BE2C (cell line): ENCODE measurements at regions not wholly inside any gene's neighbourhood (a gene's known extent, or its start where the extent isn't known, plus 50 kb on each side); places are given as distances from the start of the nearest gene placed in this dataset.
"Not testable (repeated sequence)": the region's sequence is repeated elsewhere in the genome, so short reads cannot be mapped to it uniquely, and the experiment has no call there.

Experiments used
- DNase-seq: peaks from one replicate; pipeline ENCODE4 v3.0.0-alpha.2; 2020
- H3K27me3 ChIP-seq: fragments of 250-450 bp; sonication (Bioruptor Pico); 2 replicates; pipeline ENCODE4 v1.5.1; 2020; ENCODE audit warnings: mild to moderate bottlenecking
- H3K36me3 ChIP-seq: fragments of 250-450 bp; sonication (Bioruptor Pico); 2 replicates; pipeline ENCODE4 v1.5.1; 2020; ENCODE audit warnings: mild to moderate bottlenecking
- H3K4me1 ChIP-seq: fragments of 250-450 bp; sonication (Bioruptor Pico); 2 replicates; pipeline ENCODE4 v1.5.1; 2020
- H3K4me3 ChIP-seq: 2 replicates; pipeline ENCODE4 v1.5.1; 2011; ENCODE audit warnings: low read depth, low read length
- H3K9me3 ChIP-seq: fragments of 250-450 bp; sonication (Bioruptor Pico); 2 replicates; pipeline ENCODE4 v1.5.1; 2020

DNA sequence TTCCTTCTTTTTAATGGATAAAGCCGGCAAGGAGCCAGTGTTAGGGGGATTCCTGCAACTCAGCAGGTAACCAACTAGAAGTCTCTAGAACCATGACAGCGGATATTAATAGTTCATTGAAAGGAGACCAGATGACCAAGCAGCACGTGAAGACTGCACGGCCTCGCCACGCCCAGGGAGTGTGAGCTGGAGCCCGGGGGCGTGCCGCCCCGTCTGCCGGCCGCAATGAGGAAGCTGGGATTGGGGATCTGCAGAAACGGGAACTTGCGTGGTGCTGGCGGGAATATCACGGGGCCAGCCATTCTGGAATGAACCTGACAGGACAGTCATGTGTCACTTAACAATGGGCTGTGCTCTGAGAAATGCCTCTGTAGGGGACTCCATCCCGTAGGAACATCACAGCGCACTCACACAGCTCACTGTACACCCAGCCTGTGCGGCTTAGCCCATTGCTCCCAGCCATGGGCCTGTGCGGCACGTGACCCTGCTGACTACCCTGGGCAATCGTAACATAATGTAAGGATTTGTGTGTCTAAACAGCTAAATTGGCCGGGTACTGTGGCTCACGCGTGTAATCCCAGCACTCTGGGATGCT lies 4092.8 kb upstream of the TPTE start:
- DNase-seq, H3K9me3 ChIP-seq, H3K36me3 ChIP-seq, H3K27me3 ChIP-seq, H3K4me1 ChIP-seq, H3K4me3 ChIP-seq: not testable (repeated sequence)

DNA sequence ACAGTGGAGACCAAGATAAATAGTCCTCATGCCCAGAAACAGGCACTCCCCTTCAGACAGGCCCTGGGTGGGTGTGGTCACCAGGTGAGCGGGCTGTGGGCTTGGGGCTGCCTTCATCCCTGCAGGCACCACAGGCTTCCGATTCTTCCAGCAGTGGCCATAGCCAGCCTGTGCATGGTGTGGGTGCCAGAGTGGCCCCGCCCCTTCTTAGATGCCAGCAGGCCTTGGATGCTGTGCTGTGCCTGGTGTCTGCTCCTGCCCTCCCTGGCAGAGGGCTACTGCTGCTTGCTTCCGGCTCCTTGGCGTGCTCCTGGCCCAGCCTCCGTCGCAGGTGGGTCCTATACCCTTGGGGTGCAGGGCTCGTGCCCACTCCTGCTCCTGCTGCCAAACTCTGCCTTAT lies 4091.5 kb upstream of the TPTE start:
- H3K36me3 ChIP-seq, H3K27me3 ChIP-seq, H3K4me1 ChIP-seq, H3K9me3 ChIP-seq, DNase-seq, H3K4me3 ChIP-seq: not testable (repeated sequence)

DNA sequence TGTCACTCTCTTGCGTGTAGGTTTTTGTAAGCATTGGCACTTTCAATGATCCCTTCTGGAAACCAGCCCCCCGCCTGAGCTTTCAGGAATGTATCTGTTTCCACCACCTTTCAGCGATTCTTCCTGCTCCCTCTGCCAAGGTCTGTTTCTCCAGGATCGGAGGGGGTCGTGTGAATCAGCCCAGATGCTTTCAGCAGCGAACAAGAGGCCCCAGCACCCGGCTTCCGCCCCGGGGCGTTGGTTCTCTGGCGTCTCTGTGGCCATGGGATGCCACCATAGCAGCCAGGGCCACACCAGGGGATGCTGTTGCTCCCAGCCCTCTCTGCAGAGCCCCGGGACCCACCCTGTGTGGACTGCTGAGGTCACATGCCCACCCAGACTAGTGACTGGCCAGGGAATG lies 4088.2 kb upstream of the TPTE start:
- not testable (repeated sequence) for DNase-seq, H3K27me3 ChIP-seq, H3K9me3 ChIP-seq, H3K4me1 ChIP-seq, H3K4me3 ChIP-seq, H3K36me3 ChIP-seq

DNA sequence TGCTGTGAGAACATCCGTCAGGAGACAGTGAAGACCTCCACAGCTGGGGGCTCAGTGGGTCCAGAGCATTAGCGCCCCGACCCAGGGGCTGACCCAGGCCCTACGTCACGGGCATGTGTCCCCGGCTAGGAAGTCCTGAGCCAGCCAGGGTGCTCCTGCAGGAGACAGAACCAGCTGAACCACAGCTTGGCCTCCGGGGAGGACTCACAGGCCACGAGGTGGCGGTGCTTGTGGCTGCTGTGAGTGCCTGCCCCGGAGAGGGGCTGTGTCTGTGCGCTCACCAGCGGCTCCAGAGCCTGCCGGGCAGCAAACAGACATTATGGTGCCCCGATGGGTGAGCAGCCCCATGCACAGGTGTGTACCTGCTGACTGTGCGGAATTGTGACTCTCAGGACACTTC lies 4085.2 kb upstream of the TPTE start:
- H3K36me3 ChIP-seq, H3K27me3 ChIP-seq, DNase-seq, H3K9me3 ChIP-seq, H3K4me3 ChIP-seq, H3K4me1 ChIP-seq: not testable (repeated sequence)

DNA sequence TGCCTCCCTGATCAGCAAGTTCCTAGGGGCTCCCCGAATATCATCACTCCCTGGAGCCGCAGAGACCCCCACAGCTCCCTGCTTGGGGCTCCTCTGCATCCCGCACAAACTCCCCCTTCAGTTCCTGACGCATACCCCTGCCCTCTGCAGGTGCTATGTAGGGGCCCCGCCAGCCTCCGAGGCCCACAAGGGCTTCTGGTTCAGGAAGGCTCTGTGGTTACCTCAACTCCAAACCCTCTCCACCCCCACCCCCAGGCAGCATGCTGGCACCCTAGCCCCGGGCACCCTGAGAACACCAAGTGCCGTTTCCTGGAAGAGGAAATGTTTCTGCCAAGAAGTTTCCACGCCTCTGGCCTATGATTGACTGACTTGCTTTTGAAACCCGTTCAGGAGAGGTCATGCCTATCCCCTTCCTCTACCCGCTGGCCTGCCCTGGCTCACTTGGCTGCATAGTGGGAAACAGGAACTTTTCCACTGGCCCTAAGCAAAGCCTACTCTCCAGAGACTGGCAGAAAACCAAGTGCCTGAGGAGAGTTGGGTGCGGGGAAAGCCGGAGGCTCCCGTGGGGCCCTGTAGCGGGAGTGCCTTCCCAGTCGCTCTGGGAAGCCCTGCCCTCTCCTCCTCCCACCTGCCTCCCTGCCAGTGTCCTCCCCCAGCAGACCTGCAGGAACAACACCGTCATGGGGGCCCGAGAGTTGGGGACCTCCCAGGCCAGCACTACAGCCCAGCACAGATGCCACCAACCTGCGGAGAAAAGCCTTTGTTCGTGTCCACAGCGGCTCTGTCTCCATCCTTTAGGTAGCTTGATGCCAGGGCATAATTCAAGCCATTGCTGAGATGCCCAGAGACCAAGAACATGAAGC lies 4084.2 kb upstream of the TPTE start:
- DNase-seq, result not testable (repeated sequence)

DNA sequence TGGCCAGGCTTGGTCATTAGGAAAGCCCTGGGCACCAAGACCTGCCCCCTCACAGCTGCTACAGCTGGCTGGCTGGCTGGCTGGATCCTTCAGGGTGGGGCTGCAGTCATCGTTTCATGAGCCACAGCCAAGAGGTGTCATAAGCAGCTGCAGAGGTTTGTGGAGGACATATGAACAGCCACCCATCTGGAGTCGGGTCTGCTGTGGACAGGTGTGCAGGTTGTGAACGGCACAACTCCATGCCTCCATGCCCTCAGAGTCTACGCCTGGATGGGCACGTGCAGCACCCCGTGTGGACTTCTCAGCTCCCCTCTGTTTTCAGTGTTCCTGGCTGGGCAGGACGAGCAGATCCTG lies 4083.6 kb upstream of the TPTE start:
- H3K27me3 ChIP-seq, DNase-seq, H3K4me3 ChIP-seq, H3K9me3 ChIP-seq, H3K4me1 ChIP-seq, H3K36me3 ChIP-seq: not testable (repeated sequence)

More for the DNA sequence above, 4084.2 kb upstream of the TPTE start:
- H3K9me3 ChIP-seq, H3K4me1 ChIP-seq, H3K4me3 ChIP-seq, H3K36me3 ChIP-seq, H3K27me3 ChIP-seq: not testable (repeated sequence)

DNA sequence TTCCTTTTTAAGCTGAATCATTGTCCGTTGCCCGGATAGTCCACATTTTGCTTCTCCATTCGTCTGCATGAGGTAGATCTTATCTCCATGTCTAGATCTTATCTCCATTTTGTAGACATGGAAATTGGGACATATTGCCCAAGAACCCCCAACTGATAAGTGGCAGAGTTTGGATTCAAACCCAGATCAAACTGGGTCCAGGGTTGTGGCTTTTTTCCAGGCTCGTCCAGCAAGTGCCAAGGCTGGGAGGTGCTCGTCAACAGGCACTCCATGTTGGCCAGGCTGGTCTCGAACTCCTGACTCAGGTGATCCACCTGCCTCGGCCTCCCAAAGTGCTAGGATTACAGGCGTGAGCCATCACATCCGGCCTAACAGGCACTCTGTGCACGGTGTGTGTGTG lies 4082.3 kb upstream of the TPTE start:
- H3K27me3 ChIP-seq, H3K9me3 ChIP-seq, H3K4me1 ChIP-seq, DNase-seq, H3K4me3 ChIP-seq, H3K36me3 ChIP-seq: not testable (repeated sequence)

DNA sequence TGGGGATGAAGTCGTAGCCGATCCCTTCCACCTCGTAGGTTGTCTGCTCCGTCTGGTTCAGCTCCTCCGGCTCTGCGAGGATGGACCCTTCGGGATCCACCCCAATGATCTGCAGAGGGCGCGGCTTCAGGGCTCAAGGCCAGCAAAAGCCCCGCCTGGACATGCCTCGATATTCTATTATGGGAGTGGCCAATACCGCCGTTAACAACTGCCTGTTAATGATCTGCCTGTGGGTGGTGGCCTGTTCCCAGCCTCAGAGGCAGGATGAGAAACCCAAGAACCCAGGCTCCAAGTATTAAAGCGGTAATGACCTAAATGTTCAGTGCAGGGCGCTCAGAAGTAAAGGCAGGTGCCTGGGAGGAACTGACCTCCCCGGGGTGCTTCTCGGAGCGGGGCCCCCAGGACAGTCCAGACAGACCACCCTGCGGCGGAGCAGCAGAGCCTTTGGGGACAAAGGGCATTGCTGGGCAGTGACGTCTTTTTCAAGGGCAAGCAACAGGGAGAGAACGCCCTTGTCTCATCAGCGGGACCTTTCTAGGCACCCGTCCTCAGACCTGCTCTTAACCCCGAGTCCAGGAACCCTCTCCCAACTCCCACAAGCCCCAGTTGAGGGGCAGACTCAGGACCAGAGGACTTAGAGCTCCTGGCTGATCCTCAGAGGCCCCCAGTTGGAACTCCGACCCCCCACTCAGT lies 4066.6 kb upstream of the TPTE start:
- not testable (repeated sequence) for H3K4me1 ChIP-seq, H3K27me3 ChIP-seq, DNase-seq, H3K36me3 ChIP-seq, H3K4me3 ChIP-seq, H3K9me3 ChIP-seq

DNA sequence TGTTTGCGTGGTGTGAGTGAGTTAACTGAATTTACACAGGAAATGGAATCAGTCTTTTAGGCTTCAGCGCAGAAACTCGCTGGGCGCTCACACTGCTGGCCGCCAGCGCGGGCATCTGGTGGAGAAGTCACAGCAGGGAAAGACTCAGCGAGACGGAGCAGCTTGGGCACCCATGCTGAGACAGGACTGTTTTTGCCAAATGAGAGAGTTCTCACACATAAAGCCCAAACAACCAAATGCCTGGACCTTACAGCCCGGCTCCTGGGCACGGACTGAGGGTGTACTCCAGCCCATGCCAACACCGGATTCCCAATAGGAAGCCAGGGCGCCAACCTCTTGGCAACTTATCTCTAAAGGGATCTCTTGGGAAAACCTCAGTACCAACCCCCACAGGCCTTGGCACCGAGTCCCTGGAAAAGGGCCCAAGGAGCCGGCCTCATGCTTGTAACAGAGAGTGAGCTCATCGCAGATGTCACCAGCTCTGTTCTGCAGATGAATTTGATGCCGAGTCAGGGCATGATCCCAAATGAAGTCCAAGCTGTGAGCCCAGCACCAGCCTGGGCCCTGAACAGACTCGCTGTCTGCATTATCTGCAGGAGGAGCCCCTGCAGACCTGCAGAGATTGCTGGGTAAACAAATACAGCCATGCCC lies 4065.2 kb upstream of the TPTE start:
- not testable (repeated sequence) for H3K4me3 ChIP-seq, DNase-seq, H3K36me3 ChIP-seq, H3K27me3 ChIP-seq, H3K9me3 ChIP-seq, H3K4me1 ChIP-seq

DNA sequence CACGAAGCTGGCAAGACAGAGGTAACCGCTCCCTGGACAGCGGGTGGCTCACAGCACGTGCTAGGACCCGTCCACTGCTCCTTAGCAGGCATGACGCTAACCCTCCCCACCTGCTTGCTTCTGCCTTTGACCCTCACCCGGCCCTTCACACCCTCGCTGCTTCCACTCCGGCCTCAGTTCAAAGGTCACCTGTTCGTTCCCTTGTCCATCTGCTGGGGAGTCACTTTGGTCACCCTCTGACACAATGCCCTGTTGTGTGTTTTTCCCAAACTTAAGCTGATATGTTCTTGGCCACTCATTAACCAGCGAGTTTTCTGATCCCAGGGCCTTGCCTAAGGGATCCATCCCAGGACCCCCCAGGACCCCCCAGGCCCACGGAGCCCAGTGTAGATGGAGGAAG lies 4061.6 kb upstream of the TPTE start:
- not testable (repeated sequence) for H3K9me3 ChIP-seq, H3K4me1 ChIP-seq, H3K36me3 ChIP-seq, DNase-seq, H3K4me3 ChIP-seq, H3K27me3 ChIP-seq

DNA sequence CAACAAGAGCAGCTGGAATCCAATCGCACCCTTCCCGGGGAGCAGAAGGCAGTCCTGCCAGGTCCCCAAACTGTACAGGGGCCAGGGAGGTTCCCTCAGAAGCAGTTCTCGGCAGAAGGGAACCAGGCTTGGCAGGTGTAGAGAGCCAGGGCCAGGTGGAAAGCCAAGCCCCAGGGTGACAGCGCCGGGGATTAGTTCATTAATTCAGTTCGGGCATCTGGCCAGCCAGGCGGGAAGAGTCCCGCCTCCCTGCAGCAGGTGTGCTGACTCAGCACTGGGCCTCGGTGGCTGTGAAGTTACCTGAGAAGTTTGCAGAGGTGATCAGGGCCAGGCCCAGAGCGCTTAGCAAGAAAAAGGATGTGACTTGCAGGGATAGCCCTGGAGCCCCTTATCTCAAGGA lies 4060.0 kb upstream of the TPTE start:
- H3K27me3 ChIP-seq, H3K4me3 ChIP-seq, H3K4me1 ChIP-seq, DNase-seq, H3K9me3 ChIP-seq, H3K36me3 ChIP-seq: not testable (repeated sequence)

DNA sequence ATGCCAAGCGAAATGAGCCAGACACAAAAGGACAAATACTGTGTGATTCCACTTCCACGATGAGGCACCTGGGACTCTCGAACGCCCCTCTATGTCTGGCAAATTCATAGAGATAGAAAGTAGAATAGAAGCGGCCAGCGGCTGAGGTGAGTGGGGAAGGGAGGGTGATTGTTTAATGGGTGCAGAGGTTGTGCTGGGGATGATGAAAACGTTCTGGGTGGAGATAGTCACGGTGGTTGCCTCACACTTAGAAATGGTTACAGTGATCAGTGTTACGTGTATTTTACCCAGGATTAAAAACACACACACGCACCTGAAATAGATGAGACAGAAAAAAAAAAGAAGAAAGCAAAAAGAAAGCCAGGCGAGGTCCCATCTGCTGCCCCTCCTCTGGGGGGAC lies 4057.0 kb upstream of the TPTE start:
- DNase-seq, H3K9me3 ChIP-seq, H3K36me3 ChIP-seq, H3K4me3 ChIP-seq, H3K27me3 ChIP-seq, H3K4me1 ChIP-seq: not testable (repeated sequence)

DNA sequence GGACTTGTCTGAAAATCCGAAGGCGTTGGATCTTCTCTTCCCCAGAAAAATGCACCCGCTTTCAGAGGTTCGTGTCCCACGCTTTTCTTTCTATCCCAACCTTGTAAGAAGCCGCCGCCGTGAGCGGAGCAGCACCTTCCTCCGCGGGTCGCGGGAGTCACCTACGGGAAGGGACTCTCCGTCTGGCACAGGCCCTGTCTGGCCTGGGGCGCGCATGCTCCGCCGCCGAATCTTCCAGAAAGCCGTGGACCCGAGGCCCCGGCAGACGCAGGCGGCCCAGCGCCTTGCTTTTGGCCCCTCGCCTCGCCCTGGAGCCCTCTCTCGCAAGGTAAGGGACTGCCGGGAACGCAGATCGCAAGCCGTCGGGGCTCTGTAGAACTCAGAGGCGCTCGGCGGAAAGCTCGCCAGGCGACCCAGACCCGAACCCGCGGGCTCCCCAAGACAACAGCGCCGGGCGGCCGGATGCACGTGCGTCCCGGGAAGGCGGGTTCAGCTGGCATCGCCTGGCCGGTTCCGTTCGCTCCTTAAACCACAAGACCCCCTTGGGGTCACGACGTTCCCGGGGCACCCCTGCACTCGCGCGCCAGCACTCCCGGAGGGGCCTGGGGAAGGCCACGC lies 4055.2 kb upstream of the TPTE start:
- not testable (repeated sequence) for H3K36me3 ChIP-seq, H3K4me3 ChIP-seq, DNase-seq, H3K27me3 ChIP-seq, H3K9me3 ChIP-seq, H3K4me1 ChIP-seq

DNA sequence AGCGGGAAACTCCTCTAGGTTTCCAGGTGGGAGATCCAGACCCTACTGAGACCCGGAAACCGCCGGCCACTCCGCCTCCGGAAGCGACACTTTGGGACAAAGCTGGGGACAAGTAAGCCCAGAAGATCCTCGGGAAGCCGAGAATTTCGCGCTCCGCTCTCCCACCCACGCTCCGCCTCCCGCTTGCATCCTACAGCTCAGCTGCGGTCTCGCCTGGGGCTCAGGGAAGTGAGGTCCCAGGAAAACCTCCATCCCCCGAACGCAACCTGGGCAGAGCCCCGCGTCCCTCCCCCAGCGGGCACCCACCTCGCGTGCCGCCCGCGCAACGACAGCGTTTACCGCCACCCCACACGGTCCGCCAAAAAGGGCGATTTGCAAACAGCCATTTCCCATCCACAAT lies 4054.7 kb upstream of the TPTE start:
- not testable (repeated sequence) for H3K36me3 ChIP-seq, H3K4me1 ChIP-seq, H3K27me3 ChIP-seq, DNase-seq, H3K9me3 ChIP-seq, H3K4me3 ChIP-seq

DNA sequence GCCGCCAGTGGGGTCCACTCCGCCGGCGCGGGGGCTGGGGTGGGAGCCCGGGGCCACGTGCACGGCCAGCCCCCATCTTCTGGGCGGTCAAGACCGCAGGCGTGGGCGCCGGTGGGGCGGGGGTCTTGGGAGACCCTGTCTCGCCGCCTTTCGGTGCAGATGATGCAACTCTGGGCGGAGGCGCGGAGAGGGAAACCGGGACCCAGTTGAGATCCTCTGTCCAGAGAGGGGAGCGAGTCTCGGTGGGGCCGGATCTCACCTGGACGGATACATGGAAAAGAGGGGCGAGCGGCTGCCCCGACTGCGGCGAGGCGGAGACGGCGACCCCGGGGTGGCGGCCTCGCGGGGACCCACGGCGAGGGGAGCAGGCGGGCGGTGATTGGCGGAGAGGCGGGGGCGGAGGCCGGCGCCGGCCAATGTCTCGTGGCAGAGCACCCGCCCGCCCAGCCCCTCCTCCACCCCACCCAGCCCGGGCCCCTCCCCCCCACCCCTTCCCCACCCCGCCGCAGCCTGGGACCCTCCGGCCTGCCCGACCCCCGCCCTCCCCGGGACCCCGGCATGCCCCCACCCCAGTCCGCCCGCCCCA lies 4054.1 kb upstream of the TPTE start:
- not testable (repeated sequence) for DNase-seq, H3K4me3 ChIP-seq, H3K27me3 ChIP-seq, H3K9me3 ChIP-seq, H3K36me3 ChIP-seq, H3K4me1 ChIP-seq
